ENCODE measurements at regions not wholly inside any gene's neighbourhood (a gene's known extent, or its start where the extent isn't known, plus 50 kb on each side); places are given as distances from the start of the nearest gene placed in this dataset.
A peak's percentile ranks its signal among the peaks of the same experiment; 100 is the strongest.

- TF ChIP-seq PRDM10 (tag by site-specific recombination; IDR thresholded peaks at IDR 0.05) (peak; percentile 49; the same call in 1 of the 2 replicates), ZNF362 (tag by site-specific recombination; IDR thresholded peaks at IDR 0.05) (no peak; the same call in 1 of the 2 replicates), ZNF76 (tag by site-specific recombination; IDR thresholded peaks at IDR 0.05; ENCODE audit: borderline replicate concordance, low read depth) (no peak), BCL11A (tag by site-specific recombination; IDR thresholded peaks at IDR 0.05; ENCODE audit: low read depth) (no peak), ZNF510 (tag by site-specific recombination; IDR thresholded peaks at IDR 0.05; ENCODE audit: insufficient replicate concordance) (no peak), REPIN1 (tag by site-specific recombination; IDR thresholded peaks at IDR 0.05; ENCODE audit: low read depth) (no peak), MYNN (tag by site-specific recombination; IDR thresholded peaks at IDR 0.05; ENCODE audit: borderline replicate concordance) (no peak), ZNF133 (tag by site-specific recombination; IDR thresholded peaks at IDR 0.05) (no peak), ZNF335 (tag by site-specific recombination; conservative IDR thresholded peaks at IDR 0.05) (peak; percentile 39; the same call in 1 of the 2 replicates), ZIC2 (tag by site-specific recombination; IDR thresholded peaks at IDR 0.05) (no peak), ZNF157 (tag by site-specific recombination; IDR thresholded peaks at IDR 0.05) (no peak), ZBTB1 (tag by site-specific recombination; IDR thresholded peaks at IDR 0.05) (no peak), FEZF1 (tag by site-specific recombination; IDR thresholded peaks at IDR 0.05) (no peak), ZNF169 (tag by site-specific recombination; IDR thresholded peaks at IDR 0.05) (no peak), INSM2 (tag by site-specific recombination; IDR thresholded peaks at IDR 0.05) (no peak), ZNF639 (tag by site-specific recombination; IDR thresholded peaks at IDR 0.05) (no peak), ZBTB7A (tag by site-specific recombination; IDR thresholded peaks at IDR 0.05; ENCODE audit: low read depth) (no peak), AEBP2 (tag by site-specific recombination; IDR thresholded peaks at IDR 0.05; ENCODE audit: borderline replicate concordance) (no peak), ZBTB10 (tag by site-specific recombination; IDR thresholded peaks at IDR 0.05) (no peak), REST (tag by site-specific recombination; IDR thresholded peaks at IDR 0.05) (no peak), ZBTB49 (tag by site-specific recombination; IDR thresholded peaks at IDR 0.05; ENCODE audit: low read depth) (no peak)
Observed at GRCh38 chr16:54847207-54847606, 83.5 kb upstream of the IRX5 start (continued).
